Keratinocyte (primary cell): ENCODE measurements at regions not wholly inside any gene's neighbourhood (a gene's known extent, or its start where the extent isn't known, plus 50 kb on each side); places are given as distances from the start of the nearest gene placed in this dataset.

Experiments used
- DNase-seq: peaks from one replicate; pipeline ENCODE4 v3.0.0-alpha.2; 2011; ENCODE audit warnings: low read depth, missing footprints, low spot score
- FAIRE-seq: peaks from 2 replicates; lab custom pipeline; 2011; peaks lifted over from hg19 to GRCh38; lab: Jason Lieb, UNC
- H2AFZ ChIP-seq: 2 replicates; pipeline ENCODE4 v1.6.0; 2012; ENCODE audit warnings: low read length, control low read depth, inconsistent platforms; ENCODE audit not compliant: control insufficient read depth
- H3K27ac ChIP-seq: 2 replicates; pipeline ENCODE4 v1.5.1; 2011; ENCODE audit warnings: low read length; ENCODE audit not compliant: control insufficient read depth, insufficient read depth
- H3K27me3 ChIP-seq: 3 replicates; pipeline ENCODE4 v1.6.0; 2011; ENCODE audit warnings: low read length; ENCODE audit not compliant: control insufficient read depth, insufficient read depth; ENCODE audit errors: extremely low read depth
- H3K36me3 ChIP-seq, 2 experiments: 2 replicates in 1 of 2; 3 replicates in 1 of 2; pipeline ENCODE4 v1.5.1; 2011; ENCODE audit warnings: low read length in 2 of 2, mild to moderate bottlenecking in 1 of 2; ENCODE audit not compliant: control insufficient read depth in 2 of 2, insufficient read depth in 2 of 2; ENCODE audit errors: extremely low read depth in 1 of 2
- H3K4me1 ChIP-seq: 3 replicates; pipeline ENCODE4 v1.5.1; 2011; ENCODE audit warnings: low read length; ENCODE audit not compliant: control insufficient read depth, insufficient read depth; ENCODE audit errors: extremely low read depth
- H3K4me2 ChIP-seq: 3 replicates; pipeline ENCODE4 v1.6.0; 2011; ENCODE audit warnings: low read depth, low read length; ENCODE audit not compliant: control insufficient read depth, insufficient read depth; ENCODE audit errors: extremely low read depth
- H3K4me3 ChIP-seq, 3 experiments: fragments of 200-600 bp in 1 of 3; sonication (generic) in 1 of 3; 2 replicates in 2 of 3; 3 replicates in 1 of 3; pipeline ENCODE4 v1.5.1; 2011 to 2016; ENCODE audit warnings: low read length in 3 of 3, mild to moderate bottlenecking in 3 of 3, control low read depth in 2 of 3, inconsistent platforms in 1 of 3, low read depth in 1 of 3, mixed read lengths in 1 of 3, mixed run types in 1 of 3, moderate library complexity in 1 of 3; ENCODE audit not compliant: control insufficient read depth in 2 of 3, insufficient read depth in 2 of 3; ENCODE audit errors: extremely low read depth in 1 of 3
- H3K79me2 ChIP-seq: 2 replicates; pipeline ENCODE4 v1.6.0; 2012; ENCODE audit warnings: low read length; ENCODE audit not compliant: control insufficient read depth, insufficient read depth
- H3K9ac ChIP-seq: 3 replicates; pipeline ENCODE4 v1.6.0; 2011; ENCODE audit warnings: low read length; ENCODE audit not compliant: control insufficient read depth, insufficient read depth; ENCODE audit errors: extremely low read depth
- H3K9me1 ChIP-seq: 3 replicates; pipeline ENCODE4 v1.6.0; 2011; ENCODE audit warnings: low read length; ENCODE audit not compliant: control insufficient read depth, insufficient read depth; ENCODE audit errors: extremely low read depth
- H3K9me3 ChIP-seq: 2 replicates; pipeline ENCODE4 v1.5.1; 2012; ENCODE audit warnings: low read depth, low read length; ENCODE audit not compliant: control insufficient read depth
- H4K20me1 ChIP-seq: 3 replicates; pipeline ENCODE4 v1.6.0; 2011; ENCODE audit warnings: low read length; ENCODE audit not compliant: control insufficient read depth, insufficient read depth; ENCODE audit errors: extremely low read depth
- CTCF ChIP-seq, 3 experiments: IDR thresholded peaks in 1 of 3; conservative IDR thresholded peaks in 1 of 3; optimal IDR thresholded peaks in 1 of 3; 2 replicates in 2 of 3; 3 replicates in 1 of 3; pipeline versions ENCODE3 to v1.5.1; 2011; ENCODE audit warnings: low read length in 3 of 3, mild to moderate bottlenecking in 3 of 3, moderate library complexity in 2 of 3, control low read depth in 1 of 3, inconsistent platforms in 1 of 3; ENCODE audit not compliant: insufficient read depth in 2 of 3; ENCODE audit errors: extremely low read depth in 1 of 3
- EZH2 ChIP-seq: IDR thresholded peaks from one replicate; pipeline ENCODE4 v1.6.1; 2012; ENCODE audit warnings: inconsistent platforms, mild to moderate bottlenecking, low read length, moderate library complexity
- dilution Hi-C: fragments of 300-500 bp; cut with MboI; formaldehyde crosslinking; loops from one replicate; pipeline ENCODE4 v1.7.0; 2020; ENCODE audit warnings: low sequenced_read_pairs; ENCODE audit not compliant: extremely low pct_ligation_motif_present

GRCh38 chr5:82991678-82992323 is 85.4 kb downstream of the TMEM167A start:
- no peak overlapping the region for H2AFZ ChIP-seq
- no peaks in the 10 kb centered on the region for H3K9me1 ChIP-seq
- H3K9ac ChIP-seq = no peak overlapping the region
- DNase-seq (no peak), FAIRE-seq (no peak)
- no peak overlapping the region for H3K4me3 ChIP-seq
- no peaks in the 10 kb centered on the region for H3K27me3 ChIP-seq
- H3K27ac ChIP-seq = no peak overlapping the region
- H3K36me3 ChIP-seq = no peaks in the 10 kb centered on the region
- H3K79me2 ChIP-seq = no peaks in the 10 kb centered on the region
- dilution Hi-C loops = no loop called here
- TF ChIP-seq EZH2 = no peak
- TF ChIP-seq CTCF (optimal IDR thresholded peaks at IDR 0.05 in 1 of 3, IDR thresholded peaks at IDR 0.05 in 1 of 3, conservative IDR thresholded peaks at IDR 0.05 in 1 of 3; ENCODE audit: extremely low read depth in 1 of 3, insufficient read depth in 2 of 3, low read length in 3 of 3) = no peak
- H4K20me1 ChIP-seq = no peaks in the 10 kb centered on the region
- H3K9me3 ChIP-seq = no peaks in the 10 kb centered on the region
- H3K4me1 ChIP-seq = no peaks in the 10 kb centered on the region
- H3K4me2 ChIP-seq = no peak overlapping the region

GRCh38 chr5:82991059-82991458 is 86.1 kb downstream of the TMEM167A start:
- Histone ChIP-seq H2AFZ (no peak overlapping the region), H3K9ac (no peak overlapping the region), H3K9me3 (no peaks in the 10 kb centered on the region), H3K79me2 (no peaks in the 10 kb centered on the region), H3K4me1 (no peaks in the 10 kb centered on the region), H3K9me1 (no peaks in the 10 kb centered on the region), H3K27ac (no peak overlapping the region), H3K36me3 (no peaks in the 10 kb centered on the region), H3K4me2 (no peak overlapping the region), H3K4me3 (no peak overlapping the region), H3K27me3 (no peaks in the 10 kb centered on the region), H4K20me1 (no peaks in the 10 kb centered on the region)
- dilution Hi-C loops = no loop called here
- FAIRE-seq = no peak
- TF ChIP-seq CTCF (optimal IDR thresholded peaks at IDR 0.05 in 1 of 3, IDR thresholded peaks at IDR 0.05 in 1 of 3, conservative IDR thresholded peaks at IDR 0.05 in 1 of 3; ENCODE audit: extremely low read depth in 1 of 3, insufficient read depth in 2 of 3, low read length in 3 of 3) (no peak), EZH2 (no peak)
- no peak for DNase-seq
